RWPE2 (cell line): ENCODE measurements at regions not wholly inside any gene's neighbourhood (a gene's known extent, or its start where the extent isn't known, plus 50 kb on each side); places are given as distances from the start of the nearest gene placed in this dataset.

Experiments
- ATAC-seq: fragments of 200-7000 bp; cut with Tn5 transposase; 3 replicates; pipeline ENCODE4 v1.9.1; 2021; ENCODE audit warnings: low read depth
- DNase-seq: peaks from one replicate; pipeline ENCODE4 v3.0.0-alpha.2; 2020; ENCODE audit warnings: low spot score
- H3K27ac ChIP-seq: fragments of 450-650 bp; 2 replicates; pipeline ENCODE4 v1.5.1; 2017; ENCODE audit warnings: mild to moderate bottlenecking; ENCODE audit not compliant: poor library complexity, severe bottlenecking
- H3K27me3 ChIP-seq: fragments of 250-450 bp; sonication (Bioruptor Pico); 2 replicates; pipeline ENCODE4 v1.5.1; 2021; ENCODE audit warnings: mild to moderate bottlenecking, moderate library complexity; ENCODE audit not compliant: insufficient read depth, poor library complexity, severe bottlenecking
- H3K36me3 ChIP-seq: fragments of 250-450 bp; sonication (Bioruptor Pico); 2 replicates; pipeline ENCODE4 v1.5.1; 2020; ENCODE audit warnings: low read depth, mild to moderate bottlenecking, moderate library complexity
- H3K4me1 ChIP-seq: fragments of 250-450 bp; sonication (Bioruptor Pico); 2 replicates; pipeline ENCODE4 v1.5.1; 2021; ENCODE audit warnings: mild to moderate bottlenecking, moderate library complexity; ENCODE audit not compliant: insufficient read depth, poor library complexity, severe bottlenecking
- H3K4me3 ChIP-seq: fragments of 250-450 bp; sonication (Bioruptor Pico); 2 replicates; pipeline ENCODE4 v1.5.1; 2021; ENCODE audit warnings: mild to moderate bottlenecking, moderate library complexity; ENCODE audit not compliant: severe bottlenecking
- H3K9me3 ChIP-seq: fragments of 250-450 bp; sonication (Bioruptor Pico); 2 replicates; pipeline ENCODE4 v1.5.1; 2021; ENCODE audit warnings: mild to moderate bottlenecking, moderate library complexity; ENCODE audit not compliant: severe bottlenecking
- TF ChIP-seq, protein P1 (sequence below): fragments of 450-650 bp; IDR thresholded peaks from one replicate; pipeline ENCODE4 v1.5.1; 2017; ENCODE audit warnings: mild to moderate bottlenecking, moderate library complexity; ENCODE audit not compliant: poor library complexity, severe bottlenecking

DNA sequence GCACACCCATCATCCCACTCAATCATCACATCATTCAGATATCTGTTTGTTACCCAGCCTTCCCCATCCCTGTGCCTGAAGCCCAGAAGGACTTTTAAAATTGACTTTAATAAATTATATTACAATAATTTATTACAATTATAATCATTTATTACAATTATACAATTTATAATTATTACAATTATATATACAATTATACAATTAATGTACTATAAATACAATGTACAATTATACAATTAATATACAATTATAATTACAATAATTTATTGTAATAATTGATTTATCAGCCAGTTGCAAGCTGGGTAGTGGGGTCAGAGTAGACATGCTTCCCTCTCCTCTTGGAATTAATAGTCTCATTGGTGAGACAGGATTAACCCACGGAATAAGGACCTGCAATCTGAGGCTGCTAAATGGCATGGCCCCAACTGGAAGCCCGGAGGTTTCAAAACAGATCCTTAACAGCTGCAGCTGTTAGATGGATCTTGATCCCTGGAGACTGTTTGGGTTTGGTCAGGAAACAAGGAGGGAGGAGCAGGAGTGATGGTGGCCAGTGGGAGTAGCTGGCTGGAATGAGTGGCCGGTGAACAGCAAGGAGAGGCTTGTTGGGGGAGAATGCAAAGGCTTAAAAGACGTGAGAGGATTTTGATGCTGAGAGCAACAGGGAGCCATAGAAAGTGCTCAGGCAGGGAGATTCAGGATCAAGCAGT lies 402.8 kb upstream of the PODXL start:
- Histone ChIP-seq H3K9me3 (no peaks in the 10 kb centered on the region), H3K36me3 (no peaks in the 10 kb centered on the region), H3K4me3 (no peak overlapping the region), H3K27me3 (no peaks in the 10 kb centered on the region), H3K27ac (no peak overlapping the region), H3K4me1 (no peaks in the 10 kb centered on the region)
- TF ChIP-seq, protein P1, sequence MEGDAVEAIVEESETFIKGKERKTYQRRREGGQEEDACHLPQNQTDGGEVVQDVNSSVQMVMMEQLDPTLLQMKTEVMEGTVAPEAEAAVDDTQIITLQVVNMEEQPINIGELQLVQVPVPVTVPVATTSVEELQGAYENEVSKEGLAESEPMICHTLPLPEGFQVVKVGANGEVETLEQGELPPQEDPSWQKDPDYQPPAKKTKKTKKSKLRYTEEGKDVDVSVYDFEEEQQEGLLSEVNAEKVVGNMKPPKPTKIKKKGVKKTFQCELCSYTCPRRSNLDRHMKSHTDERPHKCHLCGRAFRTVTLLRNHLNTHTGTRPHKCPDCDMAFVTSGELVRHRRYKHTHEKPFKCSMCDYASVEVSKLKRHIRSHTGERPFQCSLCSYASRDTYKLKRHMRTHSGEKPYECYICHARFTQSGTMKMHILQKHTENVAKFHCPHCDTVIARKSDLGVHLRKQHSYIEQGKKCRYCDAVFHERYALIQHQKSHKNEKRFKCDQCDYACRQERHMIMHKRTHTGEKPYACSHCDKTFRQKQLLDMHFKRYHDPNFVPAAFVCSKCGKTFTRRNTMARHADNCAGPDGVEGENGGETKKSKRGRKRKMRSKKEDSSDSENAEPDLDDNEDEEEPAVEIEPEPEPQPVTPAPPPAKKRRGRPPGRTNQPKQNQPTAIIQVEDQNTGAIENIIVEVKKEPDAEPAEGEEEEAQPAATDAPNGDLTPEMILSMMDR: no peak
- ATAC-seq: no peak
- DNase-seq: no peak

DNA sequence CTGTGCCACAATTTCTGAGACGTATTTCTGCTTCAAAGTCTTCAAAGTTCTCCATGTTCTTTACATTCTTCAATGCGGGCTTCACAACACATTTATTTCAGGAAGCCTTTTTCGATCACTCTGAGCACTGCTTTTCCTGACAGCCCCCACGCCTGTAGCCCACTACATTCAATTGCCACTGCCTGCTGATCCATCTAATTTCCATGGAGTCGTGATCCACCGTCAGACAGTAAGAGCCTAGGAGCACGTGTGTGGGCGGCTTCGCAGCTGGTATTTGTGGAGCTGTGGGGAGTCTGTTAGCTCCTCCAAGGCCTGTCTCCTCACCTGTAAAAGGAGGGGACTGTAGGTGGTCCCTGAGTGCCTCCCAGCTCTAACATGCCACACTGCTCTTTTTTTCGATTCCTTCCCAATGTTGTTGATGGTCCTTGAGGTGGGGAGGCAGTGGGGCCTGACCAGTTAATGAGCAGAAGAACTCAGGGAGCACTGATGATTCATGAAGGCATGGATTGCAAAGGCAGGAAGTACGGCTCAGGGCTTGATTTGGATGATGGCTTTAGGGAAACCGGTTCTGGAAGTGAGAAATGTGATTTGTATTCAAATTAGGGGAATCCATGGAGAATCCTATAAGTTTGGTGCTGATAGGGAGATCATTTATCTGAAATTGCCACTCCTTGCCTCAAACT lies 401.1 kb upstream of the PODXL start:
- no peaks in the 10 kb centered on the region for H3K27me3 ChIP-seq
- H3K4me3 ChIP-seq: no peak overlapping the region
- H3K9me3 ChIP-seq: no peaks in the 10 kb centered on the region
- ATAC-seq (0 out of 3 replicates have a peak, but pooled peaks have one; percentile 48), DNase-seq (no peak)
- H3K27ac ChIP-seq: no peak overlapping the region
- TF ChIP-seq, protein P1: no peak
- no peaks in the 10 kb centered on the region for H3K36me3 ChIP-seq
- no peaks in the 10 kb centered on the region for H3K4me1 ChIP-seq

DNA sequence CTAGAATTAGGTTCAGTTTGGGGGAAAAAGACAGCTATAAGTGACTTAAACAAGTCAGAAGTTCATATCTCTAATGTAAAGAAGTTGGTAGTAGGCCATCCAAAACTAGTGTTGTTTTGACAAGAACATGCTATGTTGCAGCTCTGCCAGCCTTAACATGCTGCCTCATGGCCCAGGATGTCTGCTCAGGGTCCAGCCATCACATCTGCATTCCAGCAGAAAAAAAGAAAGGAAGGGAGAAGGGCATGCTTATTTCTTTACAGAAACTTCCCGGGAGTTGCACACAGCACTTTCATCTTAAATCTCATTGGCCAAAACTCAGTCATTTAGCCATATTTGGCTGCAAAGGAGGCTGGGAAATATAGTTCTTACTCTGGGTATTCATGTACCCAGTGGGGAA lies 400.4 kb upstream of the PODXL start:
- Histone ChIP-seq H3K4me1 (no peaks in the 10 kb centered on the region), H3K9me3 (no peaks in the 10 kb centered on the region), H3K4me3 (no peak overlapping the region), H3K27me3 (no peaks in the 10 kb centered on the region), H3K27ac (no peak overlapping the region), H3K36me3 (no peaks in the 10 kb centered on the region)
- TF ChIP-seq, protein P1: no peak
- DNase-seq: no peak
- ATAC-seq: no peak

DNA sequence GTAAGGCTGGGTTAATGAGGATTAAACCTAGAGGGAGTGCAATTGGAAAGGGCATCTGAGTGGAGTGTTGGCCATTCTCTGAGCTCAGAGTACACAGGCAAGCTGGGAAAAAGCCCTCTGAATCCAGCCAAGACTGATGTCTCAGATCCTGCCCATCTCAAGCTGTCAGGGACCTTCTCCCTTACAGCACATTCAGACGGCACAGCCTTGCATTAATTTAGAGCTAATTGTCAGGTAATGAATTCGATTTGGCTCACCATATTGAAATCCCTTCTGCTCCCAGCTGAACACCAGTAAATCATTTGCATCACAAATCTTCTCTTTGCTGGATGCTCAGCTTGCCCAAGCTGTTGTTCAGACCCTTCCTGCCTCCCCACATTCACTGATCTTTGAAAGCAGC lies 399.3 kb upstream of the PODXL start:
- no peak for ATAC-seq
- no peak overlapping the region for H3K4me3 ChIP-seq
- DNase-seq: no peak
- no peaks in the 10 kb centered on the region for H3K9me3 ChIP-seq
- H3K4me1 ChIP-seq: no peaks in the 10 kb centered on the region
- TF ChIP-seq, protein P1: no peak
- H3K27me3 ChIP-seq: no peaks in the 10 kb centered on the region
- no peak overlapping the region for H3K27ac ChIP-seq
- no peaks in the 10 kb centered on the region for H3K36me3 ChIP-seq

DNA sequence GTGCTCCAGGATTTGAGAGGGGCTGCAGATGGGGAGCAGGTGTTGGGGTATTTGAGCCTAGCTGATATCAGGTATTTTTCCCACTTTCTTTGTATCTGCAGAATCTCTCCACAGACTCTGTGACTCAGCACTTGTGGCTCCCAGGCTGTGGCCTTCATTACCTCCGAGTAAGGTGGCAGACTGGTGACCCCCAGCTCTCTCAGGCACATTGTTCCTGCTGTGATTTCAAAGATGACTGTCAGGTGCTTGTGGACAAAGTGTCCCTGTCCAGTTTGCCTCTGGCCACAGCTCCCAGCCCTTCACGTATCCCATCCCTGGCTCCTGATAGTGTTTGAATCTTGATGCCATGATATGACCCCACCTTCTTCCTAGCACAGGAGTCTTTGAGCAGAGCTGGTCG lies 396.8 kb upstream of the PODXL start:
- Histone ChIP-seq H3K4me1 (no peaks in the 10 kb centered on the region), H3K27ac (no peak overlapping the region), H3K9me3 (no peaks in the 10 kb centered on the region), H3K36me3 (no peaks in the 10 kb centered on the region), H3K27me3 (no peaks in the 10 kb centered on the region), H3K4me3 (no peak overlapping the region)
- ATAC-seq (no peak), DNase-seq (no peak)
- TF ChIP-seq, protein P1: no peak
